ENCODE measurements at regions not wholly inside any gene's neighbourhood (a gene's known extent, or its start where the extent isn't known, plus 50 kb on each side); places are given as distances from the start of the nearest gene placed in this dataset.

- TF ChIP-seq ZBTB33 (IDR thresholded peaks at IDR 0.05; ENCODE audit: extremely low read depth, insufficient replicate concordance, low read length) (no peak), RAD21 (IDR thresholded peaks at IDR 0.05; ENCODE audit: low read depth) (no peak), JUND (IDR thresholded peaks at IDR 0.05) (no peak), CBX3 (IDR thresholded peaks at IDR 0.05; ENCODE audit: low read depth) (no peak)
These were observed 207.9 kb upstream of the RBFOX1 start (continued) for GRCh38 chr16:7124701-7125100.

- ChIA-PET RAD21 (ENCODE audit: low non-redundant PET in 1 of 2, low total read pairs in 2 of 2, uncharacterized antibody in 2 of 2, unreplicated experiment in 2 of 2) (no interaction called here), POLR2A (no interaction called here), CTCF (no interaction called here)
- H3K27ac ChIP-seq (ENCODE audit: low read depth, low read length) = no peak overlapping the region
- ATAC-seq (no peak), DNase-seq (ENCODE audit: low read depth, low spot score) (no peak)
- H3K9me3 ChIP-seq (ENCODE audit: control insufficient read depth in 1 of 2, insufficient read depth in 1 of 2, low read depth in 1 of 2, low read length in 2 of 2) = peaks cover 6 to 8% of the 10 kb centered on the region in 2 experiments; a peak in 2 of 4 replicates
- H3K4me1 ChIP-seq (ENCODE audit: control insufficient read depth in 1 of 2, insufficient read depth in 2 of 2, low read length in 2 of 2) = no peaks in the 10 kb centered on the region
- H3K9me2 ChIP-seq (ENCODE audit: insufficient read depth) = no peaks in the 10 kb centered on the region
- no peak overlapping the region for H3K4me2 ChIP-seq (ENCODE audit: low read length)
- no peaks in the 10 kb centered on the region for H3K79me2 ChIP-seq (ENCODE audit: insufficient read depth, low read length)
- H3K27me3 ChIP-seq (ENCODE audit: insufficient read depth, low read length) = no peaks in the 10 kb centered on the region
- H3K36me3 ChIP-seq (ENCODE audit: control insufficient read depth in 1 of 2, insufficient read depth in 2 of 2, low read length in 2 of 2) = no peaks in the 10 kb centered on the region
- H2AFZ ChIP-seq (ENCODE audit: low read depth, low read length, poor library complexity, severe bottlenecking) = no peak overlapping the region
- BruUV-seq (replicated peaks) = no TSS peak
- no peak overlapping the region for H3K9ac ChIP-seq (ENCODE audit: low read length)
- intact Hi-C loops (cut with micrococcal nuclease) = no loop called here
- no peak overlapping the region for H3K4me3 ChIP-seq (replicated peaks in 1 of 2; ENCODE audit: low read depth in 1 of 2, low read length in 2 of 2)
- no peaks in the 10 kb centered on the region for H4K20me1 ChIP-seq (ENCODE audit: insufficient read depth)
- TF ChIP-seq POLR2A (IDR thresholded peaks at IDR 0.05; ENCODE audit: borderline replicate concordance, extremely low read depth, insufficient read depth, insufficient read length) (no peak), YY1 (IDR thresholded peaks at IDR 0.05; ENCODE audit: extremely low read depth, insufficient replicate concordance, low read depth, low read length) (no peak), REST (IDR thresholded peaks at IDR 0.05; ENCODE audit: low read depth) (no peak), SIN3A (IDR thresholded peaks at IDR 0.05; ENCODE audit: low read depth) (no peak), FOSL1 (IDR thresholded peaks at IDR 0.05; ENCODE audit: low read depth) (no peak), ZBTB33 (IDR thresholded peaks at IDR 0.05; ENCODE audit: extremely low read depth, insufficient replicate concordance, low read length) (no peak), POLR2AphosphoS5 (IDR thresholded peaks at IDR 0.05; ENCODE audit: low read depth, low read length) (no peak), CBX3 (IDR thresholded peaks at IDR 0.05; ENCODE audit: low read depth) (no peak), SRF (IDR thresholded peaks at IDR 0.05; ENCODE audit: low read depth) (no peak), TCF7L2 (IDR thresholded peaks at IDR 0.05; ENCODE audit: borderline replicate concordance, extremely low read depth, insufficient read depth, insufficient read length) (no peak), ATF3 (IDR thresholded peaks at IDR 0.05) (no peak), RAD21 (IDR thresholded peaks at IDR 0.05; ENCODE audit: low read depth) (no peak), ZNF274 (IDR thresholded peaks at IDR 0.05; ENCODE audit: low read depth, low read length) (no peak), ELF1 (IDR thresholded peaks at IDR 0.05; ENCODE audit: borderline replicate concordance, low read depth) (no peak), CEBPB (IDR thresholded peaks at IDR 0.05; ENCODE audit: low read depth) (no peak), ZFX (IDR thresholded peaks at IDR 0.05) (no peak)
These were observed 208.4 kb upstream of the RBFOX1 start for GRCh38 chr16:7124242-7124641.
